GM11168 (cell line): ENCODE measurements at regions not wholly inside any gene's neighbourhood (a gene's known extent, or its start where the extent isn't known, plus 50 kb on each side); places are given as distances from the start of the nearest gene placed in this dataset.

Experiments used
- in situ Hi-C: fragments of 300-500 bp; cut with MboI; formaldehyde crosslinking; loops from one replicate; pipeline ENCODE4 v1.12.0; 2022; ENCODE audit warnings: low sequenced_read_pairs; ENCODE audit not compliant: unreplicated experiment

- in situ Hi-C loops, result no loop called here
Measured at GRCh38 chr10:58140691-58141347, 126.9 kb downstream of the IPMK start.

- in situ Hi-C loops, result no loop called here
Measured at GRCh38 chr10:58140054-58140453, 127.6 kb downstream of the IPMK start.

DNA sequence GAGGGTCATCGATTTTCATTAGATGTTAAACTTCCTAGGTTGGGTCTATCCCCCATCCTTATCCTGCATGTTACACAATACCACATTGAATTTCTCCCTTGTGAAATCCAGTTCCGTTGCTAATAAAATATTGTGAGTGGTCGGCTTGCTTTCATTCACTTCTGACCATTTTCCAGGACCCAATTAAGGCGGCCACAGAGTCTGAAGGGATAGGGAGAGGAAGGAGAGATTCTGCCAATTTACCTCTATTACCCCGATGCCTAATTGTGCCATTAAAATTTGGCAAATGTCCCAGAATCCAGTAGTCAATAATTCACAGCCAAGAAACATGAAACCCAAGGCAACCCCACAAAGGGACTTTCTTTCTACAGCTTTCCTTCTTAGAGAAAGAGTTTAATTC is 129.9 kb downstream of the IPMK start:
- in situ Hi-C loops, result no loop called here

- in situ Hi-C loops, result no loop called here
Measured at GRCh38 chr10:58115218-58116050, 152.3 kb downstream of the IPMK start.

- in situ Hi-C loops, result no loop called here
Measured at GRCh38 chr10:58109731-58110130, 158.0 kb downstream of the IPMK start.

- in situ Hi-C loops, result no loop called here
Measured at GRCh38 chr10:58107506-58107905, 160.2 kb downstream of the IPMK start.

GRCh38 chr10:58106211-58107035 is 161.3 kb downstream of the IPMK start:
- in situ Hi-C loops, result no loop called here

DNA sequence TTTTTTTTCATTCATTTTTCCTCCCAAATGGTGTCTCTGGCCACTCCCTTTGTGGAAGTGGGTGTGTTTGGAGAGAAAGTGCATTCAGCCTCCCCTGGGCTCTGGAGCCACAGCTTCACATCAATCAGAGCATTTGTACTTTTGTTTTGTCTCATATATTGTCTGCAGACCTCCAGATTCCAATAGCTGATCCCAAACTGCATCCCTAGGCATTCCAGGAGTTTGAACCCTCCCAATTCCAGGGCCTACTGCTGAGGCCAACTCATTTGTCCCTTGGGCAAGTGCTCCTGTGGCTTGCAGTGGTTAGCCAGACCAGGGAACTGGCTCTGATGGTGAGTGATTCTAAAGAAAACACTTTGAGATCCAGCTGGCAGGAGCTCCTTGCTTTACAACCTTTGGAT is 163.3 kb downstream of the IPMK start:
- in situ Hi-C loops, result no loop called here

DNA sequence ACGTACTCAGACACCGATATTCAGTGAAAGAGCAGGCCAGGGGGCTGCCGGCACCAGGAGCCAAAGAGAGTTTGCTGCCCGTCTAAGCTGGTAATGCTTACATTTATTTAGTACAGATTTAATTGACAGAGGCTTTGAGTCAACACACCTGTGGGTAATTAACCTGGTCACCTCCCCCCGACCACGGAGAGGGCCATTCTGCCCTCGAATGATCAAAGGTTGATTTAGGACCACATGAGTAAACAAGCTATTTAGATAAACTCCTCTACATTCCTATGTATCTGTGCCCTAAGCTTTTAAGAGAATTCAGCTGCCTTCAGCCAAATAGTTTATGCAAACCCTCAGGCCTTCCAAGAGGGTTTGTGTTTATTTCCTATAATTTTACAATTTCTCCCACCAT is 164.8 kb downstream of the IPMK start:
- in situ Hi-C loops, result no loop called here

DNA sequence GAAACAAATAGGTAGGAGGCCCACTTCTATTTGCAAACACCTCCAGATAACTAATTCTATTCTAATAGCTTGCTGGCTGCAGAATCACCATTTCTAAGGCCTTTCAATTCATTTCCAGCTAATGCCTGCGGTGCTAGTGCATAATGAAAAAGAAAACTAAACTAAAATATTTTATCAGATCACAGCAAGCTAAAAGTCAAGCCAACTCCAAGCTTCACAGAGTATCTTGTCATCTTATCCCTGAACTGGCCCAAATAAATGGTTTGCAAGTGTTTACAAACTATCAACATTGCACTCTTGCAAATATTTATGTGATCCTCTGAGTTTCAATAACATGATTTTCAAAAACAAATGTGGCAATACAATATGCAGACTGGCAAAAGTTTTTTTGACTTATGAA is 166.0 kb downstream of the IPMK start:
- in situ Hi-C loops, result no loop called here

GRCh38 chr10:58094985-58095718 is 172.5 kb downstream of the IPMK start:
- in situ Hi-C loops, result no loop called here

GRCh38 chr10:58091886-58092285 is 175.8 kb downstream of the IPMK start:
- in situ Hi-C loops, result no loop called here

- in situ Hi-C loops, result no loop called here
Measured at GRCh38 chr10:58089739-58090138, 178.0 kb downstream of the IPMK start.

GRCh38 chr10:58087896-58088295 is 179.8 kb downstream of the IPMK start:
- in situ Hi-C loops, result no loop called here

GRCh38 chr10:58086763-58087150 is 180.9 kb downstream of the IPMK start:
- in situ Hi-C loops, result no loop called here

DNA sequence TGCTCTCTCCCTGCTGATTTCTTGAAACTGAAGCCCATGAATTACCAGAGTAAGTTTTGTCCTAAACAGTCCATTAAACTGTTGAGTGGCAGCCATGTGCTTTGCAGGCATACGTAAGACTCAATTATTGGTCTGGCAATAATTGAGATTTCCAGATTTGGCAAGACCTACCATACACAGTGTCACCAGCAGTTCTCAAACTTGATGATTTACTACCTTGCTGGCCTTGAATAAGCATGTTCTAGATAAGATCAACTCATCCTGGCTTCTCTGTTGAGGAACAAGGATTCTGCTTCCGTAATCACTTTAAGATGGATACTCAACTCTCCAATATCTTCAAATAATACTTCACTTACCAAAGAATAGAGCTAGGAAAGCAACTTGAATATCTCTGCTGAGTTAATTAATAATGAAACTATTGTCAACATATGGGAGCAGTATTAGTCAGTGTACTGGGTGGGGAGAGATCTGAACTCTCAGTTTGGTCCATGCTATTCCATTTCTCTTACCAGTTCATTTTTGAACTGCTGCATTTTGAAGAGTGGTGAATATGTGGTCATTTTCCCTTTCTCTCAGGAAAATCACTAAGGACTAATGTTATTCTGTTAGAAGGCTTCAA is 181.4 kb downstream of the IPMK start:
- in situ Hi-C loops, result no loop called here

DNA sequence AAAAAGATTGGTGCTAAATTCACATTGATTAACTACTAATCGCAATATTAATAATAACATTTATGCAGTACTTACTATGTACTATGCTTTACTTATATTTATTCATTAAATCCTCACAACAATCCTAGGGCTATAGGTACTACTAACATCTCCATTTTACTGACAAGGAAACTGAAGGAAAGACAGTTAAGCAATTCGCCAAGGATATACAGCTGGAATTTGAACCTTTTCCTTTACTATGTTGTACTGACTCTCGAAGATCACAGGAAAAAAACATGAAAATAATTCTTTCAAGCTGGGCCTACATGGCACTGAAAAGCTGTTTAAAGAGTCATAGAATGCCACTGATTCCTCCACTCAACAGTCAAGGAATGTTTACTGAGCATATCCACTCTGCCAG is 185.4 kb downstream of the IPMK start:
- in situ Hi-C loops, result no loop called here

- in situ Hi-C loops, result no loop called here
Measured at GRCh38 chr10:58081353-58081752, 186.3 kb downstream of the IPMK start.

GRCh38 chr10:58079461-58079860 is 188.2 kb downstream of the IPMK start:
- in situ Hi-C loops, result no loop called here

GRCh38 chr10:58072634-58073033 is 195.1 kb downstream of the IPMK start:
- in situ Hi-C loops, result loop anchor here (25.0 kb wide), 1 partner anchor 735 kb away; no protein-coding TSS in a partner anchor
